H9 (cell line): ENCODE measurements at regions not wholly inside any gene's neighbourhood (a gene's known extent, or its start where the extent isn't known, plus 50 kb on each side); places are given as distances from the start of the nearest gene placed in this dataset.

Source experiments
- DNase-seq: peaks from one replicate; pipeline ENCODE4 v3.0.0-alpha.2; 2017
- H2AFZ ChIP-seq: one replicate; pipeline ENCODE4 v1.6.1; 2013; ENCODE audit warnings: mild to moderate bottlenecking, low read length, control low read depth, moderate library complexity
- H2AK5ac ChIP-seq: 2 replicates; pipeline ENCODE4 v1.6.1; 2013; ENCODE audit warnings: low read length, control low read depth, mixed read lengths; ENCODE audit not compliant: insufficient read length
- H2BK120ac ChIP-seq: one replicate; pipeline ENCODE4 v1.6.1; 2013; ENCODE audit warnings: low read depth, mild to moderate bottlenecking, low read length, control low read depth, inconsistent platforms; ENCODE audit not compliant: poor library complexity, severe bottlenecking
- H2BK12ac ChIP-seq: 2 replicates; pipeline ENCODE4 v1.6.1; 2013; ENCODE audit warnings: low read length, control low read depth, mixed read lengths, low read depth; ENCODE audit not compliant: insufficient read length
- H2BK15ac ChIP-seq: 2 replicates; pipeline ENCODE4 v1.6.1; 2013; ENCODE audit warnings: low read depth, low read length, control low read depth
- H2BK20ac ChIP-seq: one replicate; pipeline ENCODE4 v1.6.1; 2013; ENCODE audit warnings: low read depth, mild to moderate bottlenecking, low read length, control low read depth, inconsistent platforms; ENCODE audit not compliant: poor library complexity, severe bottlenecking
- H2BK5ac ChIP-seq: 2 replicates; pipeline ENCODE4 v1.6.1; 2013; ENCODE audit warnings: low read length, control low read depth, mixed read lengths; ENCODE audit not compliant: insufficient read length
- H3K14ac ChIP-seq: 2 replicates; pipeline ENCODE4 v1.6.1; 2013; ENCODE audit warnings: low read length, control low read depth; ENCODE audit not compliant: insufficient read depth
- H3K18ac ChIP-seq: 2 replicates; pipeline ENCODE4 v1.6.1; 2013; ENCODE audit warnings: low read depth, mild to moderate bottlenecking, mixed read lengths, low read length, control low read depth; ENCODE audit not compliant: insufficient read length
- H3K23ac ChIP-seq: 2 replicates; pipeline ENCODE4 v1.6.1; 2013; ENCODE audit warnings: low read length, control low read depth, mixed read lengths, low read depth; ENCODE audit not compliant: insufficient read length
- H3K23me2 ChIP-seq: 2 replicates; pipeline ENCODE4 v1.6.1; 2013; ENCODE audit warnings: low read depth, mild to moderate bottlenecking, mixed read lengths, low read length, control low read depth; ENCODE audit not compliant: insufficient read length, poor library complexity, severe bottlenecking
- H3K27ac ChIP-seq: 2 replicates; pipeline ENCODE4 v1.5.1; 2013; ENCODE audit warnings: low read length, control low read depth, mixed read lengths, low read depth; ENCODE audit not compliant: insufficient read length
- H3K27me3 ChIP-seq: 2 replicates; pipeline ENCODE4 v1.6.1; 2013; ENCODE audit warnings: low read length, control low read depth, inconsistent platforms; ENCODE audit not compliant: insufficient read depth
- H3K4ac ChIP-seq: 2 replicates; pipeline ENCODE4 v1.6.1; 2013; ENCODE audit warnings: low read depth, mild to moderate bottlenecking, control low read depth, inconsistent platforms, low read length, moderate library complexity
- H3K4me1 ChIP-seq: 2 replicates; pipeline ENCODE4 v1.6.1; 2013; ENCODE audit warnings: low read length, control low read depth, inconsistent platforms; ENCODE audit not compliant: insufficient read depth
- H3K4me2 ChIP-seq: 2 replicates; pipeline ENCODE4 v1.6.1; 2013; ENCODE audit warnings: low read length, control low read depth, mixed read lengths; ENCODE audit not compliant: insufficient read length, insufficient read depth
- H3K56ac ChIP-seq: 2 replicates; pipeline ENCODE4 v1.6.1; 2013; ENCODE audit warnings: low read depth, mild to moderate bottlenecking, mixed read lengths, low read length, control low read depth; ENCODE audit not compliant: insufficient read length
- H3K79me1 ChIP-seq: 2 replicates; pipeline ENCODE4 v1.6.1; 2013; ENCODE audit warnings: low read depth, mild to moderate bottlenecking, moderate library complexity, low read length, control low read depth, inconsistent platforms; ENCODE audit not compliant: insufficient read depth, poor library complexity, severe bottlenecking
- H3K79me2 ChIP-seq: 2 replicates; pipeline ENCODE4 v1.6.1; 2013; ENCODE audit warnings: low read length, control low read depth, inconsistent platforms; ENCODE audit not compliant: insufficient read depth
- H3K9ac ChIP-seq: 2 replicates; pipeline ENCODE4 v1.6.1; 2013; ENCODE audit warnings: low read length, control low read depth, mixed read lengths; ENCODE audit not compliant: insufficient read length; ENCODE audit errors: extremely low read depth
- H3K9me3 ChIP-seq: one replicate; pipeline ENCODE4 v1.6.1; 2013; ENCODE audit warnings: low read depth, low read length, inconsistent platforms; ENCODE audit not compliant: control insufficient read depth
- H3T11ph ChIP-seq: one replicate; pipeline ENCODE4 v1.6.1; 2013; ENCODE audit warnings: mild to moderate bottlenecking, low read length, control low read depth, inconsistent platforms
- H4K20me1 ChIP-seq: one replicate; pipeline ENCODE4 v1.6.1; 2013; ENCODE audit not compliant: control insufficient read depth, insufficient read length, insufficient read depth
- H4K5ac ChIP-seq: 2 replicates; pipeline ENCODE4 v1.6.1; 2013; ENCODE audit warnings: low read depth, mild to moderate bottlenecking, mixed read lengths, low read length, control low read depth; ENCODE audit not compliant: insufficient read length
- H4K8ac ChIP-seq: replicated peaks from 2 replicates; pipeline ENCODE4 v1.6.1; 2013; ENCODE audit warnings: low read length, control low read depth, mixed read lengths, low read depth; ENCODE audit not compliant: insufficient read length
- H4K91ac ChIP-seq: 2 replicates; pipeline ENCODE4 v1.6.1; 2013; ENCODE audit warnings: low read depth, mild to moderate bottlenecking, moderate library complexity, mixed read lengths, low read length, control low read depth; ENCODE audit not compliant: insufficient read length
- H3K27ac Mint-ChIP-seq, 3 experiments: 2 replicates in 2 of 3; 3 replicates in 1 of 3; pipeline ENCODE4 v1.8.0; 2020 to 2021; ENCODE audit warnings: mixed read lengths in 3 of 3, mild to moderate bottlenecking in 1 of 3, moderate library complexity in 1 of 3
- H3K27me3 Mint-ChIP-seq: 2 replicates; pipeline ENCODE4 v1.8.0; 2021; ENCODE audit warnings: low read depth, mild to moderate bottlenecking, moderate library complexity, mixed read lengths
- H3K36me3 Mint-ChIP-seq, 3 experiments: 2 replicates in 2 of 3; 3 replicates in 1 of 3; pipeline ENCODE4 v1.8.0; 2020 to 2021; ENCODE audit warnings: low read depth in 3 of 3, mixed read lengths in 3 of 3; ENCODE audit not compliant: insufficient read depth in 1 of 3
- H3K4me1 Mint-ChIP-seq, 2 experiments: 2 replicates each; pipeline ENCODE4 v1.8.0; 2020; ENCODE audit warnings: mixed read lengths in 2 of 2
- H3K4me3 Mint-ChIP-seq, 2 experiments: 2 replicates in 1 of 2; 3 replicates in 1 of 2; pipeline ENCODE4 v1.8.0; 2020 to 2021; ENCODE audit warnings: mild to moderate bottlenecking in 2 of 2, mixed read lengths in 2 of 2, moderate library complexity in 1 of 2
- H3K9me3 Mint-ChIP-seq, 2 experiments: 2 replicates in 1 of 2; 3 replicates in 1 of 2; pipeline ENCODE4 v1.8.0; 2020; ENCODE audit warnings: mild to moderate bottlenecking in 2 of 2, mixed read lengths in 2 of 2, moderate library complexity in 1 of 2
- CTCF ChIP-seq: fragments of 200-600 bp; sonication (generic); conservative IDR thresholded peaks from 3 replicates; pipeline ENCODE4 v1.8.0; 2021; ENCODE audit warnings: antibody characterized with exemption, mild to moderate bottlenecking
- WGBS: extraction: QIAGEN DNeasy Blood & Tissue Kit; methylation state at CpG from one replicate; pipeline ENCODE4 v1.1.7; 2013; ENCODE audit warnings: missing lambda C conversion rate, low lambda C conversion rate, mixed read lengths; ENCODE audit not compliant: insufficient read length; ENCODE audit errors: extremely low coverage; 5-methylcytosine and 5-hydroxymethylcytosine counted together

GRCh38 chr1:79323239-79324025, 316.9 kb upstream of the ADGRL4 start:
- H3K4ac ChIP-seq: no peak overlapping the region
- no peak for DNase-seq
- no peaks in the 10 kb centered on the region for H3K23me2 ChIP-seq
- Mint-ChIP-seq H3K4me1 (peaks cover 5% of the 10 kb centered on the region in 2 experiments; a peak in 3 of 4 replicates), H3K36me3 (peaks cover 3 to 20% (median 10%) of the 10 kb centered on the region in 3 experiments; a peak in 5 of 7 replicates), H3K27me3 (no peaks in the 10 kb centered on the region), H3K27ac (no peak overlapping the region), H3K9me3 (peaks cover 12 to 19% of the 10 kb centered on the region in 2 experiments), H3K4me3 (no peak overlapping the region)
- no peak overlapping the region for H4K91ac ChIP-seq
- no peak overlapping the region for H2BK20ac ChIP-seq
- H3K56ac ChIP-seq: no peak overlapping the region
- no peak overlapping the region for H3K23ac ChIP-seq
- no peak overlapping the region for H3K4me2 ChIP-seq
- no peak overlapping the region for H2BK15ac ChIP-seq
- TF ChIP-seq CTCF: no peak
- no peaks in the 10 kb centered on the region for H3K79me1 ChIP-seq
- no peak overlapping the region for H4K5ac ChIP-seq
- H2BK5ac ChIP-seq: no peak overlapping the region
- H2BK120ac ChIP-seq: no peak overlapping the region
- H3K27ac ChIP-seq: no peak overlapping the region
- no peak overlapping the region for H4K8ac ChIP-seq
- H3K14ac ChIP-seq: no peak overlapping the region
- no peak overlapping the region for H3K9ac ChIP-seq
- no peak overlapping the region for H2BK12ac ChIP-seq
- no peak overlapping the region for H3T11ph ChIP-seq
- H3K9me3 ChIP-seq: no peaks in the 10 kb centered on the region
- H3K27me3 ChIP-seq: no peaks in the 10 kb centered on the region
- H2AFZ ChIP-seq: no peak overlapping the region
- no peaks in the 10 kb centered on the region for H3K4me1 ChIP-seq
- WGBS: no CpG with 5 or more reads among the region's 1 CpG
- no peaks in the 10 kb centered on the region for H4K20me1 ChIP-seq
- no peaks in the 10 kb centered on the region for H3K79me2 ChIP-seq
- H3K18ac ChIP-seq: no peak overlapping the region
- no peak overlapping the region for H2AK5ac ChIP-seq
